HG03039 (cell line): ENCODE measurements at regions not wholly inside any gene's neighbourhood (a gene's known extent, or its start where the extent isn't known, plus 50 kb on each side); places are given as distances from the start of the nearest gene placed in this dataset.

Experiments used
- ATAC-seq: cut with Tn5 transposase; IDR thresholded peaks from one replicate; pipeline ENCODE4 v1.9.1; 2021; ENCODE audit warnings: mild to moderate bottlenecking, moderate library complexity; ENCODE audit not compliant: unreplicated experiment

DNA sequence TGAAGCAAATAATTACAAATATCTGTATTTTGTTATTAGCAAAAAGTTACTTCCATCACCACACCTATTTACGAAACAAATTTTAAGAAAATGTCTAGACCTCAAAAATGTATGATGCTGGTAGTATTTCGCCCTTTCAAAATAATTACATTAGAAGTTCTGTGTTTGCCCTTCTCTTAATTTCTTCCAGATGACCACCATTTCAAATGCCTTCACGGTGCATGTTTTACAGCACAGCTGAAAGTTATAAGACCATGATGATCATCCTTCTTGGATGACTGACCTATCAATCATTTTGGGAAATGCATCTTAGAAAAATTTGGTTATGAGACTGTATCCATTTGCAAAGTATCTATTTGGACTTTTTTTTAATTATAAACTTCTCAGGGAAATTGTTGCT lies 390.8 kb downstream of the SLITRK6 start:
- ATAC-seq: no peak

DNA sequence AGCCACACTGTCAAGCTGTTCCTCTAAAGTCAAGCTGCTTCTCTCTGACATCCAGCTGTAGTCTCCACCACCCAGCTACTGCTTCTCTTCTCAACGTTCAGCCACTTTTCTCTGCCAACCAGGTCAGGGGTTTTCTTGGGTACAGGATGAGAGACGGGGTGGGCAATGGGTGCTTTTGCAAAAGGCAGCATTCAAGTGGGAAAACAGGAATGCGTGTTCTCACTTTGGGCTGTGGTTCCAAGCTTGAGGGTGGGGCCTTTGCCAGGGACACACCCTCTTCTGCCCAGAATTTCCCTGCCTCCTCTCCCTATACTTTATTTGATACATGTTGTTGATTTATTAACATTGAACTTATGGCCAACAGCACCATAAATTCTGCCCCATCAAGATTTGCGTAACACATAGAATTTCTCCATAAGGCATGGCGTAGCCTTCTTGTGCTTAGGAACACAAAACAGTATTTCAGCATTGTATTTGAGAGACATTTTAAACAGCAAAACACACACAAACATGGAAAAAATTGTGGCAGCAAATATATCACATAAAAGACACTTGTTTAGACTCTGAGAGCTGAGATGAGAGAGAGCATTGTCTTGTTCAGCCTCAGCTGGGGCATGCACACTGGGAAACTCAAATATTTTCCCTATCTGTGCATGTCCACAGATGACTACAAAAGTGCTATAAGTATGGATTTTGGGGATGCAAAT lies 392.8 kb downstream of the SLITRK6 start:
- no peak for ATAC-seq

DNA sequence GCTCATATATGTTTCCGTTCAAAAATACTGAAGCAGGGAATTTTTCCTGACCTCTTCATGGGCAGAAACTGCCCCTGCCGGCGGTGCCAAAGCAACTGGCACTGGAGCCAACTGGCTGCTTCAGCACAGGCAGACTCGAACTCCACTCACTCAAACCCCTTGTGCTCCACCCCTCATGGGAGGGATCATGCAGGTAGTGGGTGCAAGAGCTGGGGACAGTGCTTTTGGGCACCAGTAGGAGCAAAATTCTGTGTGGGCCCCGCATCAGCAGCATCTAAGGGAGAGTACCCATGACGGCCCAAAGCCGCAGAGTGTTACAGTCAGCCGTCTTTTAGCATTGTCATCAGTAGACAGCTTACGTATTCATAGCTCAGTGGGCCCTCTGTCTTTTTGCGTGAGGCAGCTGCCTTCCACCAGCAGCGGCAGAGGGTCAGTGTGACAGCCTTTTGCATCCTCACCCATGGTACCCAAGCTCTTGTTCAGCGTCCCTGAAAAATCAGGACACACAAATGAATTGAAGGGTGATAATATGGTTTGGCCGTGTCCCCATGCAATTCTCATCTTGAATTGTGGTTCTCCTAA lies 393.8 kb downstream of the SLITRK6 start:
- ATAC-seq: no peak

DNA sequence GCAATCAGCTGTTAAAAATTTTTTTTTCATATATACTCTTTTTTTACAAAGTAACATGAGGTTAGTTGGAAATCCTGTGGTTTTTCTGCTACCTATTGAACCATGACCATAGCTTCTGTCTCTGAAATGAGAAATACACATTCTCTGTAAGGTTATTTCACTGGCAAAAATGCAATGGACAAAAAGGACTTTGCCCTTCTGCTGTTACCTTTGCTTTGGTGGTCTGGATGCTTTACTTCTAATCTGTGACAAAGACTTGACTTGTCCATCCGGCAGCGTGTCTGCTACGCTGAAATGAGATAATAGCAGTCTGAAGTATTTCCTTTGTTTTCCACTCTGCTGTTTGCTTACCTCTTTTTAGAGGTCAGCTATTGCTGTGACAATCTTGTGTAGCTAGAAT lies 412.8 kb downstream of the SLITRK6 start:
- no peak for ATAC-seq

DNA sequence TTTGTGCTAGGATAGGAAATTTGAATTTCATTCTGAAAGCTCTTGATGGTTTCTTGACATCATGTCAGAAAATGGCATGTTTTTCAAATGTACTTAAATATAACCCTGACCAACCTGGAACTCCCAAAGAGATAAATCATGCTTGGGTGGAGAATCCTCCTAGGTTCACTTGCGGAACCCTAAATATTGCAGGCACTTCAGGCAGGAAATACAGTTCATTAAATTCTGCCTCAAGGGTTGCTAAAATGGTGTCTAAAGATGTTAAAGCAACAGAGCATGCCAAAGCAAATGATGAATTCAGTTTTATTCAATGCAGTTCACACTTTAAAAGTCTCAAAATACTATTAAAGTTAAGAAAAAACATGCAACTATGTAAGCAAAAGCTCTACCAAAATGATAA lies 415.9 kb downstream of the SLITRK6 start:
- ATAC-seq: no peak

DNA sequence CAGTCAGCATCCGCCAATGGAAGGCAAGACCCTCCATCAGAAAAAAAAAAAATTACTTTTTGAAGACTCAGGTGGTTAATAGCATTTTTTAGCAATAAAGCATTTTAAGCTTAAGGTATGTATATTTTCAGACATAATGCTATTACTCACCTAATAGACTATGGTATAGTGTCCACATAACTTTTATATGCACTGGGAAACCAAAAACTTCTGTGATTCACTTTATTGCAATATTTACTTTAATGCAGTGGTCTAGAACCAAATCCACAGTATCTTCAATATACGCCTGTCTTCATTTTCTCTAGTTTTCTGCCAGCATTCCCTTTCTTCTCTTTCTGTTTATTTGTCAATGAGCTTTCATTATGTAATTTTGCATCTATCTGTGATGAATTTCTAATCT lies 418.1 kb downstream of the SLITRK6 start:
- ATAC-seq: no peak

DNA sequence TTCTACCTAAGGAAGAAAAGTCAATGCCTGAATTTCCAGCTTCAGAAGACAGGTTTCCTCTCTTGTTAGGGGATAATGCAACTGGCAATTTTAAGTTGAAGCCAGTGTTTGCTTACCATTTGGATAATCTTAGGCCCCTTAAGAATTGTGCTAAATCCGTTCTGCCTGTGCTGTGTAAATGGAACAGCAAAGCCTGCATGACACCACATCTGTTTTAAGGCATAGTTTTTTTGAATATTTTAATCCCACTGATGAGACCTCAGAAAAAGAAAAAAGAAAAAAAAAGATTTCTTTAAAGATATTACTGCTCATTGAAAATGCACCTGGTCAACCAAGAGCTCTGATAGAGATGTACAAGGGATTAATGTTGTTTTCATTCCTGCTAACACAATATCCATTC lies 419.2 kb downstream of the SLITRK6 start:
- no peak for ATAC-seq

DNA sequence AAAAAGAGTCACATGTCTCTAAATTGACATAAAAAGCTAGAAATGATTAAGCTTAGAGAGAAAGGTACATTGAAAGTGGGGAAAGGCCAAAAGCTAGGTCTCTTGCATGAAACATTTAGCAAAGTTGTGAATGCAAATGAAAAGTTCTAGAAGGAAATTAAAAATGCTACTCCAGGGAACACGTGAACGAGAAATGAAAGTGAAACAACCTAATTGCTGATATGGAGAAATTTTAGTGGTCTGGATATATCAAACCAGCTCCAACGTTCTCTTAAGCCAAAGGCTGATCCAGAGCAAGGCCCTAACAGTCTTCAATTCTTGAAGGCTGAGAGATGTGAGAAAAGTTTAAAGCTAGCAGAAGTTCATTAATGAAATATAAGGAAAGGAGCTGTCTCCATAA lies 419.8 kb downstream of the SLITRK6 start:
- no peak for ATAC-seq

DNA sequence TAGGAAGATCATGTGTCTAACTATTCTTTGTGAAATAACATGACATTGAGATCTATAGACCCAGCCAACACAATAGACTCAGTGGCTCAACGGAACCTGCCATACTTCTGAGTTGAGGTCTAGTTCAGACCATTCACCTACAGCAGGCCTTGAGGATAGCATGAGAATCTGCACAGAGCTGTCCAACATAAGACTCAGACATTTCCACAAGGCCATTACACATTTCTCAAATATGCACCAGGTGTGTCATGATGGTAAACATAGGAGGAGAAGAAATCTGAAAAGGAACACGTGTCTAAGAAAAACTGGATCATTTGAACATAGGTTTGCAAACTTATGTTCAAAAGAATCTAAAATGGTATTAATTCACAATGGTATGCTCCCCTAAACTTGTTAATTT lies 421.4 kb downstream of the SLITRK6 start:
- no peak for ATAC-seq

DNA sequence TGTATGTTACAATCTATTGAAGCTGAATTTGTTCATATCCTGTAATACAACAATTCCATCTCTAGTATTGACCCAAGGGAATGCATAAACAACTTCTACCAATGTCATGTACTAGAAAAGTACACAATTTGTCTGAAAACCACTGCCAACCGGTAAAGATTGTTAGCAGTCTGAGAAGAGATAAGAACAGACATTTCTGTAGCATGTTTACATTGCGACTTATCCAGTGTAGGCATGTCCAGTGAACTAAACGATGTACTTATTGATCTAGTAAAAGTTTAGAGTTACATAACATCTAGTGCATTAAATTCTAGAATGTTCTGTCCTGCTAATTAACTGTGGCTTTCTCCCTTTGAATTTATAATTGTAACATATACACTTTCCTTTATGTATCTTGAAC lies 425.9 kb downstream of the SLITRK6 start:
- no peak for ATAC-seq

DNA sequence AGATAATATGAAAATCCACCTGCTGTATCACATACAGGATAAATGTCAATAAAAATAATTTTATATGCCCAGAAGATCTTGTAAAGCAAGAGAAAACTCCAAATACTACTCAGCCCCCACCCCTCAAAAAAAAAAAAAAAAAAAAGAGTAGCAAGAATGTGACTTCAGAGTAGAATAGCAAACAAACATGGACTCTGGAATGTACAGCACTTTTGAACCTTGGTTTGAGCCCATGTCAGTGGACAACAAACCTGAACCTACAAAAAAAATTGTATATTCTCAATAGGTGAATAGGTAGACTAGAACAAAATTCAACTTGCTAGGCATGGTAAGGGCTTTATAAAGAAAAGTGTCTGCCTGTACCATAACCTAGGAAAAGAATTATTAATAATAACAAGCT lies 428.0 kb downstream of the SLITRK6 start:
- no peak for ATAC-seq

DNA sequence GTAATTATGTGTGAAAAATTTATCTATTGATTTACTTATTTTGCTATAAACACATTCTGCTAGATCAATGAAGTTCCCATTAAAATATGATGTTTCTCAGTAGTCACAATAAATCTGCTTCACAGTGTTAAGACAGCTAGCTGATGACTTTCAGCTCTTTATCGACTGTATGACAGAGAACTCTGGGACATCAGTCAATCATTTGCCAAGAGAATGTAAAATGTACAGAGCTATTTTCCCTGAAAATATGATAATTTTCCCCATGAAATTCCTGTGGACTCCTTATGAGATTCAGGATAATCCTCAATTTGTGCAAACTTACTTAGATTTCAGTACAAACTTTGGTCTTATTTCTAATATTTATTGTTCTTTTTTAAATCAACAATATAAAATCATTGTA lies 430.5 kb downstream of the SLITRK6 start:
- ATAC-seq: no peak

DNA sequence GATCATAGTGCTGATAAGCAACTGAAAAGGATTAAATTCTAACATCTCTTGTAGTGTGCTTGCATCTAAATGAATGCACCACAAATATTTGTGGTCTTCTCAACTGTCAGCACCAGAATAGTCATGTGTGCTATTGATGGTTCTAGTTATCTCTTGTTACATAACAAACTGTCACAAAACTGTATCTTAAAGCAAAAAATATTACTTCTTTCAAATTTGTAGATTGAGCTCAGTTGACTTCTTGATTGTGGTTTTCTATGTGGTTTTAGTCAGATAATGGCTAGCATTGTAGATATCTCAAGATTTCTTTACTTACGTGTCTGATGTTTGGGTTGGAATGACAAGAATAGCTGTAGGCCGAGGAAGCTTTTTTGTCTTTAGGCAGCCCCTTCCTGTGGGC lies 431.3 kb downstream of the SLITRK6 start:
- ATAC-seq: no peak

DNA sequence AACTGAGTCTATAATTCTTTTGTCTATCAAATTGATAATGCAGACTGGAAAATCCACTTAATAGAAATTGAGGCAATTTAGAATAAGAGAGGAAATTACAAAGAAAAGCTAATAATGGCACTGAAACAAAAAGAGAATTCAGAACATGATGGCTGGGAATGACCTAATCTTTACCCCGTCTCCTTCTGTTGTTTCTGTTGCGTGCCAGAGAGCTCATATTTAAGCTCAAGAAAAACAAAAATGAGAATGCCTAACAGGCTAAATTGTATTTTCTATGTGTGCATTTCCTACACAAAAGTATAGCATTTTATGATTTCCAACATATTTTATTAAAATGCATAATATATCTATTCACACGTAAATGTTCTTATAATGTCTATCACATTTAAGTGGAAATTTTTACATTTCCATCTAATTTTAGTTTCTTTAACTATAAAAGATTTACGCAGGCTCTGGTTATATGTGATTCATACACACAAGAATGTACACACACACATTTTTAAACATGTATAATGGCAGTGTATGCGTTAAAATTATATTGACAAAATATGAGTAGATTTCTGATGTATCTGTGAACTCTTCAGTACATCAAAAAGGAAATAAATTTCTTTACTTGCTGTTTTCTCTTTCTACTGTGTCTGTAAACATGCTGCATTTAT lies 432.3 kb downstream of the SLITRK6 start:
- ATAC-seq: no peak

DNA sequence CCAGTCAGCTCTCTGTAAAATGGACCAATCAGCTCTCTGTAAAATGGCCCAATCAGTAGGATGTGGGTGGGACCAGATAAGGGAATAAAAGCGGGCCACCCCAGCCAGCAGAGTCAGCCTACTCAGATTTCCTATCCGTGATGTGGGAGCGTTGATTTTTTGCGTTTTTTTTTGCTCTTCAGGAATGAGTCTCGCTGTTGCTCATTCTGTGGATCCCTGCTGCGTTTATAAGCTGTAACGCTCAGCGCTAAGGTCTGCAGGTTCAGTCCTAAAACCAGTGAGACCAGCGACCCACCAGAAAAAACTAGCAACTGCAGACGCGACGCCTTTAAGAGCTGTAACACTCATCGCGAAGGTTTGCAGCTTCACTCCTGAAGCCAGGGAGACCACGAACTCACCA lies 435.7 kb downstream of the SLITRK6 start:
- ATAC-seq: no peak

DNA sequence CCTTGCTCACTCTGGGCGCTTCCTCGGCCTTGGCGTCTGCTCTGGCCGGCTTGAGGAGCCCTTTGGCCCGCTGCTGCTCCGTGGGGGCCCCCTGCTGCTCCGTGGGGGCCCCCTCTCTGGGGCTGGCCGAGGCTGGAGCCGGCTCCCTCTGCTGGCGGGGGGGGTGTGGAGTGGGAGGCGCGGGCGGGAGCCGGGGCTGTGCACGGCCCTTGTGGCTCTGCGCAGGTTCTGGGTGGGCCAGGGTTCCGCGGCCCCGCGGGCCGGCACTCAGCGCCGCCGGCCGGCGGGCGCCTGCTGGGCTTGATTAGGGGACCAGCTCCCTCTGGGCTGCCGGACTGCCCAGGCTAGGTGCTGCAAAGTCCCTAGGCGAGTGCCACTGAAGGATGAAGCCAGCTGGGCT lies 436.2 kb downstream of the SLITRK6 start:
- no peak for ATAC-seq

DNA sequence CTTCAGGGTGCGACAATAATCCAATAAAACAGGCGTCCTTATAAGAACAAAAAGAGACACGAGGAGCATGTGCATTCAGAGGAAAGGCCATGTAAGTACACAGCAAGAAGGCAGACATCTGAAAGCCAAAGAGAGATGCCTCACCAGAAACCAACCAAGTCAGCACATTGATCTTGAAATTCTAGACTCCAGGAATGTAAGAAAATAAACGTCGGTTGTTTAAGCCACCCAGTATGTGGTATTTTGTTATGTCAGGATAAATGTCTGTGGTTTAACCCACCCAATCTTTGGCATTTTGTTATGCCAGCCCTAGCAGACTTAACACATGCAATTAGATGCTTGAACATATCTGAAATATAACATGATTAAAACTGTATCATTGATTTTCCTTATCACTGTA lies 452.0 kb downstream of the SLITRK6 start:
- no peak for ATAC-seq

DNA sequence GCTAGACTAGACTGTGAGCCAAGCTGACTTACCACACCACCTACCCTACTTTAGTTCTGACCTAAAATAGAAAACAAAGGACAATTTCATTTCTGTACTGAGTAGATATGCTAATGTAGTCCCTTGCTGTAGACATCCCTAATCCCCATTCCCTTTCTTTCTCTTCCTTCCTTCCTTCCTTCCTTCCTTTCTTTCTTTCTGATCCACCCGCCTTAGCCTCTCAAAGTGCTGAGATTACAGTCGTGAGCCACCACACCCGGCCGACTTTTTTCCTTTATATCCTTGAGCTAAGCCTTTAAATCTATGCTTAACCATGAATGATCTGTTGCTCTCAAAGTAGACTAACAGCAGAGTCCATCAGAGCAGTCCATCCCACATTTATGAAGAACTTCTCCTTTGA lies 465.0 kb downstream of the SLITRK6 start:
- no peak for ATAC-seq

DNA sequence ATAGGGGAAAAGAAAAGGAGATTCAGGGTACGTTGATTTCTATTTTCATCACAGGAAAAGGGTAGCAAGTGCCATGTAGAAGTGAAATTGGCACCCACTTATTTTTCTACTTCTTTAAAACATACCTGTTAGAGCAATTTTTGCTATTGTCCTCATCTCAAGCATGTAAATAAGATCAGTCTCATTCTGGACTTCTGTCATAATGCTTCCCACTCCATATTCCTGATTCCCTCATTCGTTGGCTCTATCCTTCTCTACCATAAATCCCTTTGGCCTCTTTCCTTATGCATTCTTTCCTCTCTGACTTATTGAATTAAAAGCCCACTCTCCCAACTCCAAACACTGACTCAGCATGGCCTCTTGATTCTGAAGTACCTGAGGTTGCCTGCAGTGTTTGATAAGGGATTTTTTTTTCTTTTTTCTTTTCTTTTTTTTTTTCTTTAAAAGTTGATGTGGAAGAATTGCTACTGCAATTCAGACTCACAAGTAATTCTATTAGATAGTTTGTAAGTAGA lies 465.7 kb downstream of the SLITRK6 start:
- no peak for ATAC-seq

DNA sequence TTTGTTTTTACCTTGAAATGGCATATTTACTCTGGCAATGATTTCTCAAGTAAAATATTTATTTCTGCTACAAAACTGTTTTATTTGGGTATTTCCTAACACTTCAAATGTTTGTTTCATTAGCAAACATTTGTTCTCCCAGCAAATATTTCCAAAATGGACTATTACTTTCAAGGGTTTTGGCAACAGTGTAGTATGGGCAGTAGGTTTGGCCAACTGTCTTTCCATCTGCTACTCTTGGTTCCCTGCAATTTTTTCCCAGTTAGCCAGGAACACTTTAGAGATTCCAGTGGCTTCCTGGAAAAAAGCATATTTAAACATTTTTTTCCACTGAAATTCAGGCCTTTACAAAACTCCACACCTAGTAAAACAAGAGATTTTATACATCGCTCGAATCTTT lies 466.6 kb downstream of the SLITRK6 start:
- ATAC-seq: no peak

DNA sequence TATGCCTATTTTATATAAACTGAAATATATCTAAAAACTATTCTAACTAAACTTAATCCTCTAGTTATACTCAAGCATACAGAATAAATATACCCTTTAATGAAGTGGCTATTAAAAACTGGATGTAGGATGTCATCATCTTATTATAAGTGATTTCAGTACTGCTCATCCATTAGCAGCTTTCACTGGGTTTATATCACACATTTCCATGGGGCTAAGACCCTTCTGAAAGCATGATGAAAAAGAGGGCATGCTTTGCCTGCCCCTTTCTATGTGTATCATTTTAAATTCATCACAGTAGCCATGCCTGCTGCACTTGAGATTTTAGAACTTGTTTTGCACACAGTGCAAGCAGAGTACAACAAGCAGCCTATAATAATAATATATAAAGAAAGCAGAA lies 477.5 kb downstream of the SLITRK6 start:
- ATAC-seq: no peak

DNA sequence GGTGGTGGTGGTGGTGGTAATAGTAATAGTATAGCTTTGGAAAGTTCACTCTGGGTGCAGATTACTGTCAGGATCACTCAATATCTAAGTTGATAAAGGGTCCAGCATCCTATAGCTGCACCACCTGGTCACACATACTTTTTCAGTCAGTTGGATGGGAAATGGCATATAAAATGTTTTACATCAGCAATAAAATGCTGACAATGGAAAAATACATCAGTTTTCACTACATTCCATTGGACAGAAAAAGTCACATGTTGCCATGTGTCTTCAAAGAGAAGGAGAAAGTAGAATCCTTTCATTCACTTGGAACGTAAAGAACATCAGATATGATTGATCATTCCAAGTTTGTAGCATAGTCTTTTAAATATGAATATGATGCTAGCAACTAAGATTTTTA lies 481.4 kb downstream of the SLITRK6 start:
- no peak for ATAC-seq
